H9 (cell line): ENCODE measurements at regions not wholly inside any gene's neighbourhood (a gene's known extent, or its start where the extent isn't known, plus 50 kb on each side); places are given as distances from the start of the nearest gene placed in this dataset.

ENCODE experiments used
- DNase-seq: peaks from one replicate; pipeline ENCODE4 v3.0.0-alpha.2; 2017
- H2AFZ ChIP-seq: one replicate; pipeline ENCODE4 v1.6.1; 2013; ENCODE audit warnings: mild to moderate bottlenecking, low read length, control low read depth, moderate library complexity
- H2AK5ac ChIP-seq: 2 replicates; pipeline ENCODE4 v1.6.1; 2013; ENCODE audit warnings: low read length, control low read depth, mixed read lengths; ENCODE audit not compliant: insufficient read length
- H2BK120ac ChIP-seq: one replicate; pipeline ENCODE4 v1.6.1; 2013; ENCODE audit warnings: low read depth, mild to moderate bottlenecking, low read length, control low read depth, inconsistent platforms; ENCODE audit not compliant: poor library complexity, severe bottlenecking
- H2BK12ac ChIP-seq: 2 replicates; pipeline ENCODE4 v1.6.1; 2013; ENCODE audit warnings: low read length, control low read depth, mixed read lengths, low read depth; ENCODE audit not compliant: insufficient read length
- H2BK15ac ChIP-seq: 2 replicates; pipeline ENCODE4 v1.6.1; 2013; ENCODE audit warnings: low read depth, low read length, control low read depth
- H2BK20ac ChIP-seq: one replicate; pipeline ENCODE4 v1.6.1; 2013; ENCODE audit warnings: low read depth, mild to moderate bottlenecking, low read length, control low read depth, inconsistent platforms; ENCODE audit not compliant: poor library complexity, severe bottlenecking
- H2BK5ac ChIP-seq: 2 replicates; pipeline ENCODE4 v1.6.1; 2013; ENCODE audit warnings: low read length, control low read depth, mixed read lengths; ENCODE audit not compliant: insufficient read length
- H3K14ac ChIP-seq: 2 replicates; pipeline ENCODE4 v1.6.1; 2013; ENCODE audit warnings: low read length, control low read depth; ENCODE audit not compliant: insufficient read depth
- H3K18ac ChIP-seq: 2 replicates; pipeline ENCODE4 v1.6.1; 2013; ENCODE audit warnings: low read depth, mild to moderate bottlenecking, mixed read lengths, low read length, control low read depth; ENCODE audit not compliant: insufficient read length
- H3K23ac ChIP-seq: 2 replicates; pipeline ENCODE4 v1.6.1; 2013; ENCODE audit warnings: low read length, control low read depth, mixed read lengths, low read depth; ENCODE audit not compliant: insufficient read length
- H3K23me2 ChIP-seq: 2 replicates; pipeline ENCODE4 v1.6.1; 2013; ENCODE audit warnings: low read depth, mild to moderate bottlenecking, mixed read lengths, low read length, control low read depth; ENCODE audit not compliant: insufficient read length, poor library complexity, severe bottlenecking
- H3K27ac ChIP-seq: 2 replicates; pipeline ENCODE4 v1.5.1; 2013; ENCODE audit warnings: low read length, control low read depth, mixed read lengths, low read depth; ENCODE audit not compliant: insufficient read length
- H3K27me3 ChIP-seq: 2 replicates; pipeline ENCODE4 v1.6.1; 2013; ENCODE audit warnings: low read length, control low read depth, inconsistent platforms; ENCODE audit not compliant: insufficient read depth
- H3K4ac ChIP-seq: 2 replicates; pipeline ENCODE4 v1.6.1; 2013; ENCODE audit warnings: low read depth, mild to moderate bottlenecking, control low read depth, inconsistent platforms, low read length, moderate library complexity
- H3K4me1 ChIP-seq: 2 replicates; pipeline ENCODE4 v1.6.1; 2013; ENCODE audit warnings: low read length, control low read depth, inconsistent platforms; ENCODE audit not compliant: insufficient read depth
- H3K4me2 ChIP-seq: 2 replicates; pipeline ENCODE4 v1.6.1; 2013; ENCODE audit warnings: low read length, control low read depth, mixed read lengths; ENCODE audit not compliant: insufficient read length, insufficient read depth
- H3K56ac ChIP-seq: 2 replicates; pipeline ENCODE4 v1.6.1; 2013; ENCODE audit warnings: low read depth, mild to moderate bottlenecking, mixed read lengths, low read length, control low read depth; ENCODE audit not compliant: insufficient read length
- H3K79me1 ChIP-seq: 2 replicates; pipeline ENCODE4 v1.6.1; 2013; ENCODE audit warnings: low read depth, mild to moderate bottlenecking, moderate library complexity, low read length, control low read depth, inconsistent platforms; ENCODE audit not compliant: insufficient read depth, poor library complexity, severe bottlenecking
- H3K79me2 ChIP-seq: 2 replicates; pipeline ENCODE4 v1.6.1; 2013; ENCODE audit warnings: low read length, control low read depth, inconsistent platforms; ENCODE audit not compliant: insufficient read depth
- H3K9ac ChIP-seq: 2 replicates; pipeline ENCODE4 v1.6.1; 2013; ENCODE audit warnings: low read length, control low read depth, mixed read lengths; ENCODE audit not compliant: insufficient read length; ENCODE audit errors: extremely low read depth
- H3K9me3 ChIP-seq: one replicate; pipeline ENCODE4 v1.6.1; 2013; ENCODE audit warnings: low read depth, low read length, inconsistent platforms; ENCODE audit not compliant: control insufficient read depth
- H3T11ph ChIP-seq: one replicate; pipeline ENCODE4 v1.6.1; 2013; ENCODE audit warnings: mild to moderate bottlenecking, low read length, control low read depth, inconsistent platforms
- H4K20me1 ChIP-seq: one replicate; pipeline ENCODE4 v1.6.1; 2013; ENCODE audit not compliant: control insufficient read depth, insufficient read length, insufficient read depth
- H4K5ac ChIP-seq: 2 replicates; pipeline ENCODE4 v1.6.1; 2013; ENCODE audit warnings: low read depth, mild to moderate bottlenecking, mixed read lengths, low read length, control low read depth; ENCODE audit not compliant: insufficient read length
- H4K8ac ChIP-seq: replicated peaks from 2 replicates; pipeline ENCODE4 v1.6.1; 2013; ENCODE audit warnings: low read length, control low read depth, mixed read lengths, low read depth; ENCODE audit not compliant: insufficient read length
- H4K91ac ChIP-seq: 2 replicates; pipeline ENCODE4 v1.6.1; 2013; ENCODE audit warnings: low read depth, mild to moderate bottlenecking, moderate library complexity, mixed read lengths, low read length, control low read depth; ENCODE audit not compliant: insufficient read length
- H3K27ac Mint-ChIP-seq, 3 experiments: 2 replicates in 2 of 3; 3 replicates in 1 of 3; pipeline ENCODE4 v1.8.0; 2020 to 2021; ENCODE audit warnings: mixed read lengths in 3 of 3, mild to moderate bottlenecking in 1 of 3, moderate library complexity in 1 of 3
- H3K27me3 Mint-ChIP-seq: 2 replicates; pipeline ENCODE4 v1.8.0; 2021; ENCODE audit warnings: low read depth, mild to moderate bottlenecking, moderate library complexity, mixed read lengths
- H3K36me3 Mint-ChIP-seq, 3 experiments: 2 replicates in 2 of 3; 3 replicates in 1 of 3; pipeline ENCODE4 v1.8.0; 2020 to 2021; ENCODE audit warnings: low read depth in 3 of 3, mixed read lengths in 3 of 3; ENCODE audit not compliant: insufficient read depth in 1 of 3
- H3K4me1 Mint-ChIP-seq, 2 experiments: 2 replicates each; pipeline ENCODE4 v1.8.0; 2020; ENCODE audit warnings: mixed read lengths in 2 of 2
- H3K4me3 Mint-ChIP-seq, 2 experiments: 2 replicates in 1 of 2; 3 replicates in 1 of 2; pipeline ENCODE4 v1.8.0; 2020 to 2021; ENCODE audit warnings: mild to moderate bottlenecking in 2 of 2, mixed read lengths in 2 of 2, moderate library complexity in 1 of 2
- H3K9me3 Mint-ChIP-seq, 2 experiments: 2 replicates in 1 of 2; 3 replicates in 1 of 2; pipeline ENCODE4 v1.8.0; 2020; ENCODE audit warnings: mild to moderate bottlenecking in 2 of 2, mixed read lengths in 2 of 2, moderate library complexity in 1 of 2
- CTCF ChIP-seq: fragments of 200-600 bp; sonication (generic); conservative IDR thresholded peaks from 3 replicates; pipeline ENCODE4 v1.8.0; 2021; ENCODE audit warnings: antibody characterized with exemption, mild to moderate bottlenecking
- whole genome bisulfite sequencing: extraction: QIAGEN DNeasy Blood & Tissue Kit; methylation state at CpG from one replicate; pipeline ENCODE4 v1.1.7; 2013; ENCODE audit warnings: missing lambda C conversion rate, low lambda C conversion rate, mixed read lengths; ENCODE audit not compliant: insufficient read length; ENCODE audit errors: extremely low coverage; 5-methylcytosine and 5-hydroxymethylcytosine counted together

GRCh38 chr17:77765292-77765691 is 193.2 kb upstream of the TNRC6C start:
- Histone ChIP-seq H3K79me1 (no peaks in the 10 kb centered on the region), H2BK120ac (no peak overlapping the region), H3K4me2 (no peak overlapping the region), H3K18ac (no peak overlapping the region), H3K9ac (no peak overlapping the region), H3K27ac (no peak overlapping the region), H2BK12ac (no peak overlapping the region), H3K23me2 (no peaks in the 10 kb centered on the region), H2BK5ac (no peak overlapping the region), H3K14ac (no peak overlapping the region), H3K9me3 (no peaks in the 10 kb centered on the region), H2AFZ (no peak overlapping the region), H4K8ac (no peak overlapping the region), H3K23ac (no peak overlapping the region), H2BK20ac (no peak overlapping the region), H3K4ac (no peak overlapping the region), H4K20me1 (no peaks in the 10 kb centered on the region), H3K4me1 (peaks cover 7% of the 10 kb centered on the region; the same call in 1 of the 2 replicates), H4K91ac (no peak overlapping the region), H2AK5ac (no peak overlapping the region), H3T11ph (no peak overlapping the region), H3K56ac (no peak overlapping the region), H2BK15ac (no peak overlapping the region), H4K5ac (no peak overlapping the region), H3K79me2 (no peaks in the 10 kb centered on the region), H3K27me3 (no peaks in the 10 kb centered on the region)
- TF ChIP-seq CTCF, result no peak
- DNase-seq, result no peak
- Mint-ChIP-seq H3K36me3 (no peaks in the 10 kb centered on the region; a peak in 1 of 7 replicates), H3K27ac (no peak overlapping the region), H3K4me1 (peaks cover 27 to 28% of the 10 kb centered on the region in 2 experiments), H3K9me3 (no peaks in the 10 kb centered on the region; a peak in 1 of 5 replicates), H3K27me3 (peaks cover 35% of the 10 kb centered on the region), H3K4me3 (no peak overlapping the region)
- no CpG with 5 or more reads among the region's 1 CpG for WGBS
